Testis (tissue), 2 donors: ENCODE measurements at regions not wholly inside any gene's neighbourhood (a gene's known extent, or its start where the extent isn't known, plus 50 kb on each side); places are given as distances from the start of the nearest gene placed in this dataset.

Experiments
- DNase-seq: peaks from one replicate; pipeline ENCODE4 v3.0.0-alpha.2; 2019
- H3K27ac ChIP-seq, 2 donors: fragments of 200-600 bp; sonication (generic); one replicate each; pipeline ENCODE4 v1.5.1; 2019
- H3K27me3 ChIP-seq: fragments of 200-600 bp; sonication (generic); one replicate; pipeline ENCODE4 v1.5.1; 2019
- H3K36me3 ChIP-seq: fragments of 200-600 bp; sonication (generic); one replicate; pipeline ENCODE4 v1.5.1; 2017; ENCODE audit warnings: low read depth; ENCODE audit errors: missing control alignments
- H3K4me1 ChIP-seq: fragments of 200-600 bp; sonication (generic); one replicate; pipeline ENCODE4 v1.5.1; 2019
- H3K4me3 ChIP-seq, 2 donors: fragments of 200-600 bp; sonication (generic); one replicate each; pipeline ENCODE4 v1.5.1; 2017 to 2019
- H3K9me3 ChIP-seq: fragments of 200-600 bp; sonication (generic); one replicate; pipeline ENCODE4 v1.5.1; 2017
- POLR2A ChIP-seq: fragments of 450-650 bp; IDR thresholded peaks from one replicate; pipeline ENCODE4 v1.6.1; 2017; ENCODE audit warnings: antibody characterized with exemption, mild to moderate bottlenecking, moderate library complexity
- WGBS, 2 donors: methylation state at CpG; one replicate each; pipeline ENCODE4 v1.1.5; 2018; 5-methylcytosine and 5-hydroxymethylcytosine counted together
- intact Hi-C: fragments of 100-400 bp; cut with DNase I; formaldehyde crosslinking; loops from one replicate; pipeline ENCODE4 v1.15.1; 2023; ENCODE audit warnings: low total_unique reads
- TF ChIP-seq, protein P1 (sequence below), 3 experiments: fragments of 450-650 bp in 2 of 3; fragments of 200-600 bp in 1 of 3; sonication (generic) in 1 of 3; IDR thresholded peaks; one replicate each; pipeline ENCODE4 v1.5.1; 2016 to 2019; ENCODE audit warnings: antibody characterized with exemption in 3 of 3, mild to moderate bottlenecking in 2 of 3, moderate library complexity in 1 of 3

DNA sequence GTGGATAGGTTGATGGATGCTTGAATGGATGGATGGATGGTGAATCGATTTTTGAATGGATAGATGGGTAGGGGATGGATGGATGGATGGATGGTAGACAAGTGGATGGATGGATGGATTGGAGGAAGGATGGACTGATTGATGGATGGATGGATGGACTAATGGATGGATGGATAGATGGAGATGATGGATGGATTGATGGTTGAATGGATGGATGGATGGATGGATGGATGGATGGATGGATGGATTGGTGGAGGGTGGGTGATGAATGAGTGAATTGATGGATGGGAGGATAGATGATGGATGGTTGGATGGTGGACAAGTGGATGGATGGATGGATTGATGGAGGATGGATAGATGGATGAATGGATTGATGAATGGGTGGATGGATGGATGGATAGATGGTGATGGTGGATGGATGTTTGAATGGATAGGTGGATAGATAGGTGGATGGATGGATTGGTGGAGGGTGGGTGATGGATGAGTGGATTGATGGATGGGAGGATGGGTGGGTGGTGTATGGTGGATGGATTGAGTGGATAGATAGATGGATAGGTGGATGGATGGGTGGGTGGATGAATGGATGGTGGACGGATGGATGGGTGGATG, 1140.9 kb downstream of the BRD1 start:
- intact Hi-C loops, result no loop called here
- Histone ChIP-seq H3K27ac (no peak overlapping the region), H3K36me3 (no peaks in the 10 kb centered on the region), H3K9me3 (no peaks in the 10 kb centered on the region), H3K27me3 (no peaks in the 10 kb centered on the region), H3K4me3 (no peak overlapping the region), H3K4me1 (no peaks in the 10 kb centered on the region)
- no peak for DNase-seq
- no peak for TF ChIP-seq POLR2A
- TF ChIP-seq, protein P1, sequence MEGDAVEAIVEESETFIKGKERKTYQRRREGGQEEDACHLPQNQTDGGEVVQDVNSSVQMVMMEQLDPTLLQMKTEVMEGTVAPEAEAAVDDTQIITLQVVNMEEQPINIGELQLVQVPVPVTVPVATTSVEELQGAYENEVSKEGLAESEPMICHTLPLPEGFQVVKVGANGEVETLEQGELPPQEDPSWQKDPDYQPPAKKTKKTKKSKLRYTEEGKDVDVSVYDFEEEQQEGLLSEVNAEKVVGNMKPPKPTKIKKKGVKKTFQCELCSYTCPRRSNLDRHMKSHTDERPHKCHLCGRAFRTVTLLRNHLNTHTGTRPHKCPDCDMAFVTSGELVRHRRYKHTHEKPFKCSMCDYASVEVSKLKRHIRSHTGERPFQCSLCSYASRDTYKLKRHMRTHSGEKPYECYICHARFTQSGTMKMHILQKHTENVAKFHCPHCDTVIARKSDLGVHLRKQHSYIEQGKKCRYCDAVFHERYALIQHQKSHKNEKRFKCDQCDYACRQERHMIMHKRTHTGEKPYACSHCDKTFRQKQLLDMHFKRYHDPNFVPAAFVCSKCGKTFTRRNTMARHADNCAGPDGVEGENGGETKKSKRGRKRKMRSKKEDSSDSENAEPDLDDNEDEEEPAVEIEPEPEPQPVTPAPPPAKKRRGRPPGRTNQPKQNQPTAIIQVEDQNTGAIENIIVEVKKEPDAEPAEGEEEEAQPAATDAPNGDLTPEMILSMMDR (IDR thresholded peaks at IDR 0.05), result no peak
- 93 to 95% methylated on average over 2 of the region's 2 CpGs for WGBS, 2 donors

DNA sequence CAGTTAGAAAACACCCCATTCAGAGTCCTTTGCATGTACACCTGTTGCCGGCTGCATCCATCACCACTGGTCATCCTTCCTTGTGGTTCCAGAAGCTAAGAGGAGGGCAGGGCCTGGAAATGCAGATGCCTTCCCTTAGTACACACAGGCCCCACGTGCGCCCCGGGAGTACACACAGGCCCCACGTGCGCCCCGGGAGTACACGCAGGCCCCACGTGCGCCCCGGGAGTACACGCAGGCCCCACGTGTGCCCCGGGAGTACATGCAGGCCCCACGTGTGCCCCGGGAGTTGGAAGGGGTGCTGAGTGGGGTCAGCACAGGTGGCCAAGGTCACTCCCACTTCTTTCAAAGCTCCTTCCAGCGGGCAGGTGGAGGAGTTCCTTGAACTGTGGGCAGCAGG, 1141.9 kb downstream of the BRD1 start:
- TF ChIP-seq, protein P1 (IDR thresholded peaks at IDR 0.05), result no peak
- TF ChIP-seq POLR2A, result no peak
- intact Hi-C loops, result no loop called here
- WGBS, 2 donors, result 95 to 96% methylated on average over 12 to 17 of the region's 17 CpGs

DNA sequence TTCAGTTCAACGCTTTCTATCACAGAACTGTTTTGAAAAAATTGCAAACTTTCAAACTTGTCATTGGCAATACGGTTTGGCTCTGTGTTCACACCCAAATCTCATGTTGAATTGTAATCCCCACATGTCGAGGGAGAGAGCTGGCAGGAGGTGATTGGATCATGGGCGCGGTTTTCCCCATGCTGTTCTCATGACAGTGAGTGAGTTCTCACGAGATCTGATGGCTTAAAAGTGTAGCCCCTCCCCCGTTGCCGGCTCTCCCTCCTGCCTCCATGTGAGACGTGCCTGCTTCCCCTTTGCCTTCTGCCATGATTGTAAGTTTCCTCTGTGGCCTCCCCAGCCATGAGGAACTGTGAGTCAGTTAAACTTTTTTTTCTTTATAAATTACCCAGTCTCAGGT, 1144.0 kb downstream of the BRD1 start:
- TF ChIP-seq, protein P1 (IDR thresholded peaks at IDR 0.05), result no peak
- TF ChIP-seq POLR2A, result no peak
- 82% methylated on average over 9 of the region's 9 CpGs for WGBS, 2 donors
- H3K27me3 ChIP-seq, result no peaks in the 10 kb centered on the region
- H3K36me3 ChIP-seq, result no peaks in the 10 kb centered on the region
- no peak overlapping the region for H3K27ac ChIP-seq
- no peaks in the 10 kb centered on the region for H3K4me1 ChIP-seq
- no peak overlapping the region for H3K4me3 ChIP-seq
- no peaks in the 10 kb centered on the region for H3K9me3 ChIP-seq
- no peak for DNase-seq
- intact Hi-C loops, result no loop called here

More for the DNA sequence above, 1141.9 kb downstream of the BRD1 start:
- H3K27me3 ChIP-seq, result no peaks in the 10 kb centered on the region
- H3K4me1 ChIP-seq, result no peaks in the 10 kb centered on the region
- no peaks in the 10 kb centered on the region for H3K36me3 ChIP-seq
- H3K27ac ChIP-seq, result no peak overlapping the region
- no peak overlapping the region for H3K4me3 ChIP-seq
- DNase-seq, result no peak
- H3K9me3 ChIP-seq, result no peaks in the 10 kb centered on the region

DNA sequence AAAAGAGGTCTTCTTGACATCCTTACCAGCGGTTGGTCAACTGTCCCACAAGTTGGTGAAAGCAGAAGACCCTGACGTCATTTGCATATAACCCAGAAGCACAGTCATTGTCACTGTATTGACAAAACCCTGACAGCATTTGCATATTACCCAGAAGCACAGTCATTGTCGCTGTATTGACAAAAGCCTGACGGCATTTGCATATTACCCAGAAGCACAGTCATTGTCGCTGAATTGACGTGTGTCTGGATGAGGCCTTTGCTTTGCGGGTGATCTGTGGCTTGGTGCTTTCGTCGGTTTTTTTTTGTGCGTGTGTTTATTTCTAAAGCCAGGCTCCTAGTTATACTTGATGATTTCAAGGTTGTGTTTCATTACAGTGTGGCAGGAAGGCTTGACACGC, 1145.2 kb downstream of the BRD1 start:
- H3K27me3 ChIP-seq, result no peaks in the 10 kb centered on the region
- no peaks in the 10 kb centered on the region for H3K9me3 ChIP-seq
- no peak for TF ChIP-seq POLR2A
- TF ChIP-seq, protein P1 (IDR thresholded peaks at IDR 0.05), result no peak
- H3K27ac ChIP-seq, result no peak overlapping the region
- WGBS, 2 donors, result 84 to 88% methylated on average over 11 of the region's 11 CpGs
- DNase-seq, result no peak
- no peak overlapping the region for H3K4me3 ChIP-seq
- intact Hi-C loops, result no loop called here
- H3K36me3 ChIP-seq, result no peaks in the 10 kb centered on the region
- H3K4me1 ChIP-seq, result no peaks in the 10 kb centered on the region

DNA sequence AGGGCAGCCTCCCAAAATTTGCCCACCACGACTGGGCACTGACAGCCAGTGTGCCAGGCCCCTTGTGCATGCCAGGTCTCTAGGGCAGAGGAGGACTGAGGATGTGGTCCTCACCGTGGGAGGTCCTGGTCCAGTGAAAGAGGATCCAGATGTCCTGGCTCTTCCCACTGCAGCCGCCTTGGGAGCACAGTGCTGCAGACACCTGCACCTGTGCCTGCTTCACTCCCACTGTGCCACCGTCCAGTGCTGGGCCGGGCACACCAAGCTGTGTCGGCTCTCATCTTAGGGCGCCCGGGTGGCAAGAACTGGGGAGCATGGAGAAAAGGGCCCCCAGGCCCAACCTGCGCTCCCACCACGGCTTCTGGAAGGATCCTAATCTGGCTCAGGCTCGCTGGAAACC, 1147.1 kb downstream of the BRD1 start:
- intact Hi-C loops, result no loop called here
- WGBS, 2 donors, result 93% methylated on average over 11 of the region's 11 CpGs; no CpG with 5 or more reads in 1 of the 2 donors
- H3K4me3 ChIP-seq, result no peak overlapping the region
- TF ChIP-seq, protein P1 (IDR thresholded peaks at IDR 0.05), result no peak
- no peak for TF ChIP-seq POLR2A
- no peaks in the 10 kb centered on the region for H3K4me1 ChIP-seq
- no peak for DNase-seq
- H3K27ac ChIP-seq, result no peak overlapping the region
- H3K27me3 ChIP-seq, result no peaks in the 10 kb centered on the region
- H3K9me3 ChIP-seq, result no peaks in the 10 kb centered on the region
- H3K36me3 ChIP-seq, result no peaks in the 10 kb centered on the region
